H1 (cell line): ENCODE measurements at regions not wholly inside any gene's neighbourhood (a gene's known extent, or its start where the extent isn't known, plus 50 kb on each side); places are given as distances from the start of the nearest gene placed in this dataset.

Experiments used
- ATF2 ChIP-seq: IDR thresholded peaks from 2 replicates; pipeline ENCODE4 v1.6.1; 2012; ENCODE audit warnings: low read length, inconsistent platforms
- GABPA ChIP-seq: IDR thresholded peaks from 2 replicates; pipeline ENCODE4 v1.6.1; 2011; ENCODE audit warnings: mild to moderate bottlenecking, low read length, moderate library complexity, borderline replicate concordance; ENCODE audit not compliant: insufficient read depth
- SP2 ChIP-seq: IDR thresholded peaks from 2 replicates; pipeline ENCODE4 v1.6.1; 2012; ENCODE audit warnings: mild to moderate bottlenecking, low read length, inconsistent platforms

- TF ChIP-seq SP2 (no peak), GABPA (no peak), ATF2 (no peak)
Measured at GRCh38 chr10:64528294-64529002, 1007.2 kb downstream of the REEP3 start (continued).
